Testis (tissue), 2 donors: ENCODE measurements at regions not wholly inside any gene's neighbourhood (a gene's known extent, or its start where the extent isn't known, plus 50 kb on each side); places are given as distances from the start of the nearest gene placed in this dataset.

ENCODE experiments used
- CTCF ChIP-seq, 3 experiments: fragments of 450-650 bp in 2 of 3; fragments of 200-600 bp in 1 of 3; sonication (generic) in 1 of 3; IDR thresholded peaks; one replicate each; pipeline ENCODE4 v1.5.1; 2016 to 2019; ENCODE audit warnings: antibody characterized with exemption in 3 of 3, mild to moderate bottlenecking in 2 of 3, moderate library complexity in 1 of 3
- POLR2A ChIP-seq: fragments of 450-650 bp; IDR thresholded peaks from one replicate; pipeline ENCODE4 v1.6.1; 2017; ENCODE audit warnings: antibody characterized with exemption, mild to moderate bottlenecking, moderate library complexity

GRCh38 chr6:110528930-110529325, 52.5 kb upstream of the SLC22A16 start:
- TF ChIP-seq CTCF (IDR thresholded peaks at IDR 0.05) (no peak), POLR2A (no peak)
